Activated CD4-positive, alpha-beta T cell treated with anti-CD3 and anti-CD28 coated beads, Interleukin-2, Interleukin-6, amounts not matched to agents 100 ng/mL and 50 ng/mL, durations not matched to agents 16 hours and 8 hours (primary cell): ENCODE measurements at regions not wholly inside any gene's neighbourhood (a gene's known extent, or its start where the extent isn't known, plus 50 kb on each side); places are given as distances from the start of the nearest gene placed in this dataset.

Source experiments
- DNase-seq: peaks from one replicate; pipeline ENCODE4 v3.0.0-alpha.2; 2020

GRCh38 chr20:60872224-60872623, 379.8 kb upstream of the CDH4 start:
- no peak for DNase-seq

GRCh38 chr20:60877071-60877857, 374.8 kb upstream of the CDH4 start:
- DNase-seq: no peak

GRCh38 chr20:60882836-60883235, 369.2 kb upstream of the CDH4 start:
- DNase-seq: no peak

GRCh38 chr20:60883496-60883895, 368.6 kb upstream of the CDH4 start:
- no peak for DNase-seq

GRCh38 chr20:60884277-60884676, 367.8 kb upstream of the CDH4 start:
- DNase-seq: no peak

- no peak for DNase-seq
Observed at GRCh38 chr20:60888771-60889170, 363.3 kb upstream of the CDH4 start.

GRCh38 chr20:60892095-60892813, 359.8 kb upstream of the CDH4 start:
- DNase-seq: no peak

GRCh38 chr20:60894091-60894490, 358.0 kb upstream of the CDH4 start:
- DNase-seq: no peak

GRCh38 chr20:60895363-60896079, 356.5 kb upstream of the CDH4 start:
- no peak for DNase-seq

GRCh38 chr20:60897976-60898375, 354.1 kb upstream of the CDH4 start:
- DNase-seq: no peak

- DNase-seq: no peak
Observed at GRCh38 chr20:60899320-60899719, 352.7 kb upstream of the CDH4 start.

GRCh38 chr20:60900618-60901017, 351.4 kb upstream of the CDH4 start:
- DNase-seq: no peak

GRCh38 chr20:60901831-60902230, 350.2 kb upstream of the CDH4 start:
- no peak for DNase-seq

- no peak for DNase-seq
Observed at GRCh38 chr20:60903325-60903971, 348.6 kb upstream of the CDH4 start.

- DNase-seq: no peak
Observed at GRCh38 chr20:60904730-60905129, 347.3 kb upstream of the CDH4 start.

GRCh38 chr20:60905919-60906318, 346.1 kb upstream of the CDH4 start:
- DNase-seq: no peak

GRCh38 chr20:60906555-60906954, 345.5 kb upstream of the CDH4 start:
- DNase-seq: no peak

GRCh38 chr20:60913298-60913697, 338.8 kb upstream of the CDH4 start:
- DNase-seq: no peak

GRCh38 chr20:60921022-60921622, 330.9 kb upstream of the CDH4 start:
- DNase-seq: no peak

- DNase-seq: no peak
Observed at GRCh38 chr20:60926831-60927230, 325.2 kb upstream of the CDH4 start.

- DNase-seq: no peak
Observed at GRCh38 chr20:60928341-60928740, 323.7 kb upstream of the CDH4 start.

- no peak for DNase-seq
Observed at GRCh38 chr20:60930023-60930790, 321.9 kb upstream of the CDH4 start.
